IMR-90 (cell line): ENCODE measurements at regions not wholly inside any gene's neighbourhood (a gene's known extent, or its start where the extent isn't known, plus 50 kb on each side); places are given as distances from the start of the nearest gene placed in this dataset.

Source experiments
- ATAC-seq: fragments of 200-7000 bp; cut with Tn5 transposase; 2 replicates; pipeline ENCODE4 v1.9.1; 2020; ENCODE audit warnings: low read depth, mild to moderate bottlenecking, moderate library complexity
- BruUV-seq: library from RNA; stranded (reverse); fragments of 400-500 nt; replicated peaks from 2 replicates; lab custom pipeline; 2021; lab: Mats Ljungman, UMichigan
- CTCF ChIA-PET: fragments of 300-600 bp; formaldehyde crosslinking; extraction: SDS; loops from one replicate; lab custom pipeline; 2021; ENCODE audit warnings: antibody characterized with exemption; lab: Yijun Ruan, JAX
- POLR2A ChIA-PET: fragments of 300-600 bp; sonication (Branson Sonifier 250); formaldehyde crosslinking; loops from one replicate; lab custom pipeline; 2022; ENCODE audit warnings: antibody characterized with exemption; ENCODE audit not compliant: unreplicated experiment; lab: Charles Lee
- DNase-seq: peaks from one replicate; pipeline ENCODE4 v3.0.0; 2013
- H2AFZ ChIP-seq: replicated peaks from 2 replicates; pipeline ENCODE3; 2013; ENCODE audit warnings: low read length, mild to moderate bottlenecking; ENCODE audit not compliant: poor library complexity
- H2AK5ac ChIP-seq: 2 replicates; pipeline ENCODE4 v1.6.1; 2013; ENCODE audit warnings: low read depth, low read length, inconsistent platforms
- H2AK9ac ChIP-seq: replicated peaks from 2 replicates; pipeline ENCODE3; 2013; ENCODE audit warnings: mild to moderate bottlenecking, low read depth, low read length, moderate library complexity; ENCODE audit not compliant: poor library complexity
- H2BK120ac ChIP-seq: 2 replicates; pipeline ENCODE4 v1.6.1; 2013; ENCODE audit warnings: low read depth, low read length, inconsistent platforms
- H2BK15ac ChIP-seq: 3 replicates; pipeline ENCODE4 v1.6.1; 2013; ENCODE audit warnings: low read depth, low read length, inconsistent platforms
- H2BK20ac ChIP-seq: 2 replicates; pipeline ENCODE4 v1.6.1; 2013; ENCODE audit warnings: low read depth, mild to moderate bottlenecking, inconsistent platforms, low read length, moderate library complexity
- H2BK5ac ChIP-seq: 2 replicates; pipeline ENCODE4 v1.6.1; 2013; ENCODE audit warnings: mild to moderate bottlenecking, low read depth, low read length, inconsistent platforms; ENCODE audit not compliant: poor library complexity, severe bottlenecking
- H3K14ac ChIP-seq: replicated peaks from 2 replicates; pipeline ENCODE4 v1.6.1; 2013; ENCODE audit warnings: low read depth, low read length, inconsistent platforms
- H3K18ac ChIP-seq: 2 replicates; pipeline ENCODE4 v1.6.1; 2013; ENCODE audit warnings: low read depth, low read length, control low read depth
- H3K23ac ChIP-seq: 2 replicates; pipeline ENCODE4 v1.6.1; 2013; ENCODE audit warnings: low read depth, low read length, inconsistent platforms
- H3K27ac ChIP-seq: 2 replicates; pipeline ENCODE4 v1.5.1; 2013; ENCODE audit warnings: mild to moderate bottlenecking, control low read depth, low read length; ENCODE audit not compliant: insufficient read depth
- H3K27me3 ChIP-seq: 2 replicates; pipeline ENCODE4 v1.6.1; 2013; ENCODE audit warnings: low read length; ENCODE audit not compliant: control insufficient read depth, insufficient read depth
- H3K36me3 ChIP-seq: 2 replicates; pipeline ENCODE4 v1.6.1; 2013; ENCODE audit warnings: low read length, mixed read lengths; ENCODE audit not compliant: control insufficient read depth, insufficient read depth
- H3K4ac ChIP-seq: 2 replicates; pipeline ENCODE4 v1.6.1; 2013; ENCODE audit warnings: low read depth, low read length, inconsistent platforms
- H3K4me1 ChIP-seq: 2 replicates; pipeline ENCODE4 v1.6.1; 2013; ENCODE audit warnings: low read length, mixed read lengths; ENCODE audit not compliant: control insufficient read depth, insufficient read depth
- H3K4me2 ChIP-seq: 2 replicates; pipeline ENCODE4 v1.6.1; 2013; ENCODE audit warnings: low read depth, mild to moderate bottlenecking, control low read depth, low read length, moderate library complexity
- H3K4me3 ChIP-seq: 2 replicates; pipeline ENCODE4 v1.5.1; 2013; ENCODE audit warnings: low read depth, mild to moderate bottlenecking, control low read depth, low read length, moderate library complexity; ENCODE audit not compliant: insufficient read depth
- H3K56ac ChIP-seq: 2 replicates; pipeline ENCODE4 v1.6.1; 2013; ENCODE audit warnings: low read length, inconsistent platforms; ENCODE audit not compliant: insufficient read depth; ENCODE audit errors: extremely low read depth
- H3K79me1 ChIP-seq, 2 experiments: 2 replicates each; pipeline ENCODE4 v1.6.1; 2013; ENCODE audit warnings: low read length in 2 of 2, inconsistent platforms in 1 of 2, low read depth in 1 of 2
- H3K9ac ChIP-seq: 2 replicates; pipeline ENCODE4 v1.6.1; 2013; ENCODE audit warnings: low read depth, low read length, control low read depth
- H3K9me1 ChIP-seq: 2 replicates; pipeline ENCODE4 v1.6.1; 2013; ENCODE audit warnings: low read length, inconsistent platforms; ENCODE audit not compliant: insufficient read depth
- H3K9me3 ChIP-seq: 2 replicates; pipeline ENCODE4 v1.6.1; 2013; ENCODE audit warnings: low read length; ENCODE audit not compliant: control insufficient read depth, insufficient read depth
- H4K20me1 ChIP-seq: 2 replicates; pipeline ENCODE4 v1.6.1; 2013; ENCODE audit warnings: low read length, inconsistent platforms; ENCODE audit not compliant: insufficient read depth
- H4K5ac ChIP-seq: 2 replicates; pipeline ENCODE4 v1.6.1; 2013; ENCODE audit warnings: mild to moderate bottlenecking, low read depth, low read length, control low read depth
- H4K8ac ChIP-seq, 2 experiments: 2 replicates each; pipeline ENCODE4 v1.6.1; 2013; ENCODE audit warnings: low read depth in 2 of 2, low read length in 2 of 2, control low read depth in 1 of 2, inconsistent platforms in 1 of 2
- H4K91ac ChIP-seq: 2 replicates; pipeline ENCODE4 v1.6.1; 2013; ENCODE audit warnings: low read depth, low read length, inconsistent platforms; ENCODE audit not compliant: insufficient read depth
- CEBPB ChIP-seq: IDR thresholded peaks from 2 replicates; pipeline ENCODE4 v1.6.1; 2012; ENCODE audit warnings: low read depth, low read length, improper control_type of control experiment
- RAD21 ChIP-seq: IDR thresholded peaks from 2 replicates; pipeline ENCODE4 v1.6.1; 2012; ENCODE audit warnings: low read length, improper control_type of control experiment
- WGBS, 2 experiments: methylation state at CpG; one replicate each; pipeline versions ENCODE4 v1.1.5 to v1.1.7; 2013; ENCODE audit warnings: missing lambda C conversion rate in 2 of 2; ENCODE audit not compliant: insufficient read length in 1 of 2; ENCODE audit errors: extremely low coverage in 2 of 2; 5-methylcytosine and 5-hydroxymethylcytosine counted together
- dilution Hi-C: fragments of 300-500 bp; cut with HindIII; formaldehyde crosslinking; loops from one replicate; pipeline ENCODE4 v1.14.3; 2018; ENCODE audit warnings: low sequenced_read_pairs; ENCODE audit not compliant: unreplicated experiment
- in situ Hi-C: fragments of 300-500 bp; cut with MboI; formaldehyde crosslinking; loops from 3 replicates; pipeline ENCODE4 v1.14.3; 2019; ENCODE audit warnings: low sequenced_read_pairs, inconsistent platforms, mixed read lengths
- intact Hi-C: fragments of 100-400 bp; cut with micrococcal nuclease; formaldehyde crosslinking; loops from 2 replicates; pipeline ENCODE4 v1.10.0; 2022

DNA sequence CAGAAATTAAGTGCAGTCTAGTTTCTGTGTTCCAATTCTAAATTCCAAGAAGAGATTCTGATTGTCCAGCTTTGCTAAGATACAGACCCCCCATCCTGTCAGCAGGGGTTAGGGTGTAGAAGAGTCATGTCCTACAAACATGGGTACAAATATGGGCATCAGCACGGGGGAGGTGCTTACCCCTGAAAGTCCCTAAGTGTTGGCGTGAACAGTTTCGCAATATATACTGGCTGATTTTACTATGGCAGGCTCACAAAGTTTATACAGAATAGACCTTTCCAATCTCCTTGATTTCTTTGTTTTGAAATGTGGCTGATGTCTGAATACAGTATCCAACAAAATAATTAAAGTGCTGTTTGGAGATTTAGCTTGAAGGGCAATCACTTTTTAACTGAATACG is 71.6 kb upstream of the PPM1H start:
- intact Hi-C loops = no loop called here
- Histone ChIP-seq H3K14ac (no peak overlapping the region), H3K23ac (no peak overlapping the region), H3K9me3 (no peaks in the 10 kb centered on the region), H3K4ac (no peak overlapping the region), H4K91ac (no peak overlapping the region), H2BK120ac (no peak overlapping the region), H3K4me2 (no peak overlapping the region), H3K9me1 (no peaks in the 10 kb centered on the region), H2AK9ac (no peak overlapping the region), H3K56ac (no peak overlapping the region), H3K4me1 (no peaks in the 10 kb centered on the region), H3K27ac (no peak overlapping the region), H4K20me1 (no peaks in the 10 kb centered on the region), H2BK15ac (no peak overlapping the region), H3K27me3 (no peaks in the 10 kb centered on the region), H4K5ac (no peak overlapping the region), H2AFZ (no peak overlapping the region), H3K4me3 (no peak overlapping the region), H2BK5ac (no peak overlapping the region), H3K18ac (no peak overlapping the region), H4K8ac (no peak overlapping the region), H2AK5ac (no peak overlapping the region), H3K36me3 (no peaks in the 10 kb centered on the region), H3K79me1 (no peaks in the 10 kb centered on the region), H2BK20ac (no peak overlapping the region), H3K9ac (no peak overlapping the region)
- no peak for TF ChIP-seq RAD21
- peak; percentile 59 for TF ChIP-seq CEBPB
- no TSS peak for BruUV-seq
- CTCF ChIA-PET = no interaction called here
- in situ Hi-C loops = no loop called here
- POLR2A ChIA-PET = no interaction called here
- WGBS, 2 experiments = no CpG with 5 or more reads among the region's 4 CpGs
- dilution Hi-C loops = no loop called here
- ATAC-seq = no peak
- no peak for DNase-seq
